Smooth muscle cell (in vitro differentiated cells): ENCODE measurements at regions not wholly inside any gene's neighbourhood (a gene's known extent, or its start where the extent isn't known, plus 50 kb on each side); places are given as distances from the start of the nearest gene placed in this dataset.

ENCODE experiments used
- DNase-seq: peaks from one replicate; lab custom pipeline; 2025; ENCODE audit not compliant: unreplicated experiment; lab: John Stamatoyannopoulos, UW
- H2AFZ ChIP-seq: fragments of 200-600 bp; sonication (generic); 2 replicates; pipeline ENCODE4 v1.6.0; 2016; ENCODE audit warnings: antibody characterized with exemption, low read depth, mild to moderate bottlenecking
- H3F3A ChIP-seq: fragments of 200-600 bp; sonication (generic); 2 replicates; pipeline ENCODE4 v1.6.0; 2017; ENCODE audit warnings: antibody characterized with exemption, low read depth
- H3K27ac ChIP-seq: fragments of 200-600 bp; sonication (generic); 2 replicates; pipeline ENCODE4 v1.5.1; 2016; ENCODE audit warnings: low read depth, mild to moderate bottlenecking
- H3K27me3 ChIP-seq: fragments of 200-600 bp; sonication (generic); 2 replicates; pipeline ENCODE4 v1.6.1; 2016; ENCODE audit warnings: low read depth, mild to moderate bottlenecking
- H3K36me3 ChIP-seq: fragments of 200-600 bp; sonication (generic); 2 replicates; pipeline ENCODE4 v1.5.1; 2016; ENCODE audit warnings: low read depth
- H3K4me1 ChIP-seq: fragments of 200-600 bp; sonication (generic); 2 replicates; pipeline ENCODE4 v1.5.1; 2016; ENCODE audit warnings: low read depth
- H3K4me2 ChIP-seq: fragments of 200-600 bp; sonication (generic); 2 replicates; pipeline ENCODE4 v1.6.0; 2016; ENCODE audit warnings: mild to moderate bottlenecking
- H3K4me3 ChIP-seq: fragments of 200-600 bp; sonication (generic); 2 replicates; pipeline ENCODE4 v1.5.1; 2016; ENCODE audit warnings: mild to moderate bottlenecking
- H3K79me2 ChIP-seq: fragments of 200-600 bp; sonication (generic); 2 replicates; pipeline ENCODE4 v1.6.0; 2016; ENCODE audit warnings: low read depth, mild to moderate bottlenecking
- H3K9ac ChIP-seq: fragments of 200-600 bp; sonication (generic); 2 replicates; pipeline ENCODE4 v1.6.0; 2016; ENCODE audit warnings: low read depth
- H3K9me3 ChIP-seq: fragments of 200-600 bp; sonication (generic); replicated peaks from 2 replicates; pipeline ENCODE4 v1.5.1; 2016; ENCODE audit warnings: low read depth
- H4K20me1 ChIP-seq: fragments of 200-600 bp; sonication (generic); 2 replicates; pipeline ENCODE4 v1.6.0; 2016; ENCODE audit warnings: low read depth
- WGBS: methylation state at CpG from one replicate; pipeline ENCODE4 v1.1.7; 2016; ENCODE audit warnings: low lambda C conversion rate; 5-methylcytosine and 5-hydroxymethylcytosine counted together
- TF ChIP-seq, protein P1 (sequence below): fragments of 200-600 bp; sonication (generic); IDR thresholded peaks from 2 replicates; pipeline ENCODE4 v1.5.1; 2017; ENCODE audit warnings: borderline replicate concordance, mild to moderate bottlenecking, antibody characterized with exemption; ENCODE audit not compliant: insufficient read depth, poor library complexity, severe bottlenecking

DNA sequence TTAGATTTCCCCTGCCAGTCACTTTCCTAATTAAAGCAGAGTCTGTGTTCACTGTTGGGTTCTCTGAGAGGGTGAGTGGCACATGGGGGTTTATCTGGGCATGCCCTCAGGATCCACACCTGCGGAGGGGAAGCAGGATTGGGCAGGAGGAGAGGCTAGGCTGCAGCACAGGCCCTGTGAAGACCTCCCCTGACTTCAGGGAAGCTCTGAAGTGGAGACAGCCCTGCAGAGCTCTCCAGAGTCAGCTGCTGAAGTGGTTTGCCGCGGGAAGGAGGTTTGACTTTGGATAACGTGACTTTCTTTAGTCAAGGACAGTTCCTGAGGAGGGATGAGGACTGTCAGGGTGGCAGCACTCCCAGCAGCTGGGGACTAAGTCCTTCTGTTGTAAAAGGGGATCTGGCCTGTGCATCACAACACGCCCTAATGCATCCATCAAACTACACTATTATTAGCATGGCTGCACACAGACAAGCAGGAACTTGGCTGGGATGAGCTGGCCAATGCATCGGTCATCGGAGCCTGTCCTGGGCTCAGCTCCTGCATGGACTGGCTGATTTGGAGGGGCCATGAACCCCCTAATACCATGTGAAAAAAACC is 50.9 kb upstream of the LEP start:
- DNase-seq: no peak
- H3F3A ChIP-seq: no peaks in the 10 kb centered on the region
- H3K9ac ChIP-seq: no peak overlapping the region
- no peaks in the 10 kb centered on the region for H4K20me1 ChIP-seq
- H2AFZ ChIP-seq: no peak overlapping the region
- 76% methylated on average over 7 of the region's 7 CpGs for WGBS
- TF ChIP-seq, protein P1, sequence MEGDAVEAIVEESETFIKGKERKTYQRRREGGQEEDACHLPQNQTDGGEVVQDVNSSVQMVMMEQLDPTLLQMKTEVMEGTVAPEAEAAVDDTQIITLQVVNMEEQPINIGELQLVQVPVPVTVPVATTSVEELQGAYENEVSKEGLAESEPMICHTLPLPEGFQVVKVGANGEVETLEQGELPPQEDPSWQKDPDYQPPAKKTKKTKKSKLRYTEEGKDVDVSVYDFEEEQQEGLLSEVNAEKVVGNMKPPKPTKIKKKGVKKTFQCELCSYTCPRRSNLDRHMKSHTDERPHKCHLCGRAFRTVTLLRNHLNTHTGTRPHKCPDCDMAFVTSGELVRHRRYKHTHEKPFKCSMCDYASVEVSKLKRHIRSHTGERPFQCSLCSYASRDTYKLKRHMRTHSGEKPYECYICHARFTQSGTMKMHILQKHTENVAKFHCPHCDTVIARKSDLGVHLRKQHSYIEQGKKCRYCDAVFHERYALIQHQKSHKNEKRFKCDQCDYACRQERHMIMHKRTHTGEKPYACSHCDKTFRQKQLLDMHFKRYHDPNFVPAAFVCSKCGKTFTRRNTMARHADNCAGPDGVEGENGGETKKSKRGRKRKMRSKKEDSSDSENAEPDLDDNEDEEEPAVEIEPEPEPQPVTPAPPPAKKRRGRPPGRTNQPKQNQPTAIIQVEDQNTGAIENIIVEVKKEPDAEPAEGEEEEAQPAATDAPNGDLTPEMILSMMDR: no peak
- H3K4me2 ChIP-seq: no peak overlapping the region
- no peaks in the 10 kb centered on the region for H3K4me1 ChIP-seq
- no peak overlapping the region for H3K4me3 ChIP-seq
- no peaks in the 10 kb centered on the region for H3K9me3 ChIP-seq
- H3K79me2 ChIP-seq: no peaks in the 10 kb centered on the region
- no peak overlapping the region for H3K27ac ChIP-seq
- no peaks in the 10 kb centered on the region for H3K36me3 ChIP-seq
- peaks cover 36% of the 10 kb centered on the region for H3K27me3 ChIP-seq

DNA sequence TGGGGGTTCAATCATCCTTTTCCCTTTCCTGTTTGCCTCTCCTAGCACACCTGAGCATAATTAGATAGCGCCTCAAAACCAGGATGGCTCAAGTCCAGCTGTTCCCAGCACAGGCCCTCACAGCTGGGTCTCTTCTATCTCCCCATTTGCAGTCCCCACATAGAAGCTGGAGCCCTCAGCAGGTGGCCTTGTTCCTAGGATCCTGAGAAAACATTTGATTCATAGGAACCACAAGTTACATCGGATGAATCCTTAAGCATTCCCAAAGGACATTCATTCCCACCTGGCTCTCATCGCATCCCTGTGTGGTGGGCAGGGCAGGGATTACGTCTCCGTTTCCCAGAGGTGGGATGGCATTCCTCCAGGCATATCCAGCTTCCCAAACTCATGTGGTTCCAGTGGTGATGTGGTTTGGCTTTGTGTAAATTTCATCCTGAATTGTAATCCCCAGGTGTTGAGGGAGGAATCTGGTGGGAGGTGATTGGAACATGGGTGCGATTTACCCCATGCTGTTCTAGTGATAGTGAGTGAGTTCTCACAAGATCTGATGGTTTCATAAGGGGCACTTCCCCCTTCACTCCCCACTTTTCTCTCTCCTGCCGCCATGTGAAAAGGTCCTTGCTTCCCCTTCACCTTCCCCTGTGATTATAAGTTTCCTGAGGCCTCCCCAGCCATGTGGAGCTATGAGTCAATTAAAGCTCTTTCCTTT is 49.8 kb upstream of the LEP start:
- 89% methylated on average over 7 of the region's 7 CpGs for WGBS
- Histone ChIP-seq H3K36me3 (no peaks in the 10 kb centered on the region), H3K4me3 (no peak overlapping the region), H3K9me3 (peaks cover 6% of the 10 kb centered on the region), H3K27me3 (peaks cover 25% of the 10 kb centered on the region), H3K4me1 (no peaks in the 10 kb centered on the region), H3F3A (no peaks in the 10 kb centered on the region), H3K27ac (no peak overlapping the region), H4K20me1 (no peaks in the 10 kb centered on the region), H3K4me2 (no peak overlapping the region), H3K79me2 (no peaks in the 10 kb centered on the region), H2AFZ (no peak overlapping the region), H3K9ac (no peak overlapping the region)
- TF ChIP-seq, protein P1: no peak
- no peak for DNase-seq
